ENCODE measurements at regions not wholly inside any gene's neighbourhood (a gene's known extent, or its start where the extent isn't known, plus 50 kb on each side); places are given as distances from the start of the nearest gene placed in this dataset.
A peak's percentile ranks its signal among the peaks of the same experiment; 100 is the strongest.

- Histone ChIP-seq H3K4me3 (no peak overlapping the region), H3K27me3 (replicated peaks in 1 of 7) (no peaks in the 10 kb centered on the region), H3K4me1 (no peaks in the 10 kb centered on the region), H3K9me3 (no peaks in the 10 kb centered on the region), H3K27ac (no peak overlapping the region), H3K36me3 (no peaks in the 10 kb centered on the region)
- no peak for TF ChIP-seq POLR2A (IDR thresholded peaks at IDR 0.05)
- TF ChIP-seq POLR2AphosphoS5 (IDR thresholded peaks at IDR 0.05): no peak
- no peak for TF ChIP-seq CTCF (IDR thresholded peaks at IDR 0.05 in 8 of 11, conservative IDR thresholded peaks at IDR 0.05 in 3 of 11)
- intact Hi-C loops (cut with DNase I; ENCODE audit: low total_unique reads): no loop called here
- no peak for DNase-seq
- WGBS, 5 donors: 91 to 100% (median 97%) methylated on average over 1 of the region's 1 CpG
Observed at GRCh38 chrX:150058728-150059127, 120.4 kb upstream of the EOLA2 start.

- H3K4me1 ChIP-seq: no peaks in the 10 kb centered on the region
- TF ChIP-seq CTCF (IDR thresholded peaks at IDR 0.05 in 8 of 11, conservative IDR thresholded peaks at IDR 0.05 in 3 of 11): no peak
- TF ChIP-seq POLR2A (IDR thresholded peaks at IDR 0.05): no peak
- TF ChIP-seq POLR2AphosphoS5 (IDR thresholded peaks at IDR 0.05): no peak
- H3K4me3 ChIP-seq: no peak overlapping the region
- intact Hi-C loops (cut with DNase I; ENCODE audit: low total_unique reads): no loop called here
- H3K27ac ChIP-seq: no peak overlapping the region
- WGBS, 5 donors: 89 to 100% (median 94%) methylated on average over 7 of the region's 7 CpGs
- no peaks in the 10 kb centered on the region for H3K9me3 ChIP-seq
- no peaks in the 10 kb centered on the region for H3K27me3 ChIP-seq (replicated peaks in 1 of 7)
- H3K36me3 ChIP-seq: no peaks in the 10 kb centered on the region
- no peak for DNase-seq
Observed at GRCh38 chrX:150060406-150060805, 122.1 kb upstream of the EOLA2 start.

DNA sequence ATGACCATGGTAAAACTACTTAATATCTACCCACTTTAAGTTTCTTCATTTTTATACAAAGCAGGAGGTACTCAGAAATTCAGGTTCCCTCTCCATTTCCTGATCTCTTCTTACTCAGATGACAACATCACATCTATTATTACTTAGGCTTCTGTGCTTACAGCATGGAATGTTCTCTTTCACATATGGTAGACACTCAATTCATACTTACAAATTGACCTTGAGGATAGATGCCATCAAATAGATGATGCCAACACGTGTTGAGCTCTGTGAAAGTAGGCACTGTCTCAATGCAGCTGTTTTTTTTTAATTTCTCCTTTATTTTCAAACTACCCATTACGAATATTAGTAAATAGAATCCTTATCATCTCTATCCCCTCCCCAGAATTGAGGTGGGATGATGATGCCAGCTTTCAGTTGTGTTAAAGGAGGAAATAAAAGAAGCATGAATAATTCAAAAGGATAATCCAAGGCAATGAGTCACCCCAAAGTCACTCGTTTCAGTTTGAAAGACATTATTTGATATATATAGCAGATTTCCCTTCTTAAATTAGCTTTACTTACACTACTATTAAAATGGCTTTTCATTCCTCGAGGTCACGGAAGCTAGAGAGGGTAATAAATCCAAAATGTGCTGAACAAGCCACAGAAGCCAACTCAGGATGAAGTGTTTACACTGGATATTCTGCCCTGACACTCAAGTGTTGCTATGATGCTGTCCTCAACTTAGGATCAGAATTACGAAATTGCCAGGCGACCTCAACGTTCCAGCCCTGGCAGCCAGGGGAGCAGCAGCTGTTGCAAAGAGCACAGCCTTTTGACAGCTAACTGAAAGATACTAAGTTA lies 124.2 kb upstream of the EOLA2 start:
- no peak for DNase-seq
- intact Hi-C loops (cut with DNase I; ENCODE audit: low total_unique reads): no loop called here
- Histone ChIP-seq H3K4me1 (no peaks in the 10 kb centered on the region), H3K36me3 (no peaks in the 10 kb centered on the region), H3K27ac (peak overlapping the region in 2 of 8 donors; percentile 31 to 36), H3K27me3 (replicated peaks in 1 of 7) (no peaks in the 10 kb centered on the region), H3K4me3 (no peak overlapping the region), H3K9me3 (no peaks in the 10 kb centered on the region)
- WGBS, 5 donors: 30 to 45% (median 38%) methylated on average over 8 of the region's 8 CpGs
- TF ChIP-seq POLR2AphosphoS5 (IDR thresholded peaks at IDR 0.05): peak in 1 of 3 donors; percentile 50
- no peak for TF ChIP-seq POLR2A (IDR thresholded peaks at IDR 0.05)
- TF ChIP-seq CTCF (IDR thresholded peaks at IDR 0.05 in 8 of 11, conservative IDR thresholded peaks at IDR 0.05 in 3 of 11): peak in 1 of 11 experiments; percentile 21

DNA sequence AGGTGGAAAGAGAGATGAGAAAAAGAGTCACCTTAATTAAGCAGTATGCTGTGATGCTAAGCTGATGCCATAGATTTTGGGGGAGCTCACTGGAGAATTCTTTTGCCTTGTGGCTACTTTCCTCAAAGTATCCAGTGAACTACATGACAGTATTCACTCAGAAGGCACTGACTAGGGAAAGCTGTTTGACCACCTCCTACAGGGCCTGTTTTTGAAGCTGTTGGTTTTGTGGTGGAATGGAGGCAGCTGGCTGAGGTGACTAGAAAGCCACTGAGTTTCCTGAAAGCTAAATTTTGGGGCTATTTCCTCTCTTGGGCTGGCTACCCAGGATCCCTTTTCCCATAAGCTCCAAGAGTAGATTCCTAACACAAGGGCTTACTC lies 124.8 kb upstream of the EOLA2 start:
- TF ChIP-seq CTCF (IDR thresholded peaks at IDR 0.05 in 8 of 11, conservative IDR thresholded peaks at IDR 0.05 in 3 of 11) (no peak), POLR2A (IDR thresholded peaks at IDR 0.05) (no peak), POLR2AphosphoS5 (IDR thresholded peaks at IDR 0.05) (no peak)
- H3K4me1 ChIP-seq: no peaks in the 10 kb centered on the region
- no peak overlapping the region for H3K4me3 ChIP-seq
- DNase-seq: no peak
- no peaks in the 10 kb centered on the region for H3K27me3 ChIP-seq (replicated peaks in 1 of 7)
- intact Hi-C loops (cut with DNase I; ENCODE audit: low total_unique reads): no loop called here
- H3K9me3 ChIP-seq: no peaks in the 10 kb centered on the region
- no peaks in the 10 kb centered on the region for H3K36me3 ChIP-seq
- H3K27ac ChIP-seq: peak overlapping the region in 4 of 8 donors; percentile 8 to 46 (median 34)

Data from spleen (tissue), 11 donors.